ENCODE measurements at regions not wholly inside any gene's neighbourhood (a gene's known extent, or its start where the extent isn't known, plus 50 kb on each side); places are given as distances from the start of the nearest gene placed in this dataset.

- no peak for TF ChIP-seq POLR2A (IDR thresholded peaks at IDR 0.05)
- TF ChIP-seq CTCF (IDR thresholded peaks at IDR 0.05): no peak
Observed at GRCh38 chr13:109331898-109332297, 454.5 kb downstream of the IRS2 start.
